SHP77 treated with DMSO at 0.1 percent for 48 hours (cell line): ENCODE measurements at regions not wholly inside any gene's neighbourhood (a gene's known extent, or its start where the extent isn't known, plus 50 kb on each side); places are given as distances from the start of the nearest gene placed in this dataset.
"Not testable (repeated sequence)": the region's sequence is repeated elsewhere in the genome, so short reads cannot be mapped to it uniquely, and the experiment has no call there.

Experiments used
- DNase-seq: peaks from one replicate; lab custom pipeline; 2025; lab: John Stamatoyannopoulos, UW

GRCh38 chr17:33838281-33838680 is 416.8 kb upstream of the CCL2 start:
- no peak for DNase-seq

GRCh38 chr17:33847900-33848299 is 407.2 kb upstream of the CCL2 start:
- no peak for DNase-seq

DNA sequence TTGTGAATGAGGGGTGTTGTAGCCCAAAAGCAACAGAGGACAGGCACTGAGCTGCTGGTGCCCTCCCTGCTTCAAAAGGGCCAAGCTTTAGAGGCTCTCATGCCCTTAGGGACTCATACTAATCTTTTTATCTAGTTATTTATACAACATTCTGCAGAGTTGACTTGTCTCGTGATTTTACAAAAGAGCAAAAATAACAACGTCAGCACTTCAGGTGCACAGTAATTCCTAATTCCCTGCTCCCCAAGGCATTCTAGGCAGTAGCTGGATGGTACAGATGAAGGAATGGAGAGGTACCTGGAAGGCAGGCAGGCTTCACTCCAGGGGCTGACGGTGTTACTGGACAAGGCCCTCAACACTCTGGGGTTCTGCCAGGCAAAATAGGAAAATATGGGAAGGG is 406.7 kb upstream of the CCL2 start:
- no peak for DNase-seq

- DNase-seq, result no peak
These were observed 400.5 kb upstream of the CCL2 start for GRCh38 chr17:33854596-33854995.

GRCh38 chr17:33858121-33858520 is 397.0 kb upstream of the CCL2 start:
- no peak for DNase-seq

GRCh38 chr17:33858682-33859081 is 396.4 kb upstream of the CCL2 start:
- no peak for DNase-seq

DNA sequence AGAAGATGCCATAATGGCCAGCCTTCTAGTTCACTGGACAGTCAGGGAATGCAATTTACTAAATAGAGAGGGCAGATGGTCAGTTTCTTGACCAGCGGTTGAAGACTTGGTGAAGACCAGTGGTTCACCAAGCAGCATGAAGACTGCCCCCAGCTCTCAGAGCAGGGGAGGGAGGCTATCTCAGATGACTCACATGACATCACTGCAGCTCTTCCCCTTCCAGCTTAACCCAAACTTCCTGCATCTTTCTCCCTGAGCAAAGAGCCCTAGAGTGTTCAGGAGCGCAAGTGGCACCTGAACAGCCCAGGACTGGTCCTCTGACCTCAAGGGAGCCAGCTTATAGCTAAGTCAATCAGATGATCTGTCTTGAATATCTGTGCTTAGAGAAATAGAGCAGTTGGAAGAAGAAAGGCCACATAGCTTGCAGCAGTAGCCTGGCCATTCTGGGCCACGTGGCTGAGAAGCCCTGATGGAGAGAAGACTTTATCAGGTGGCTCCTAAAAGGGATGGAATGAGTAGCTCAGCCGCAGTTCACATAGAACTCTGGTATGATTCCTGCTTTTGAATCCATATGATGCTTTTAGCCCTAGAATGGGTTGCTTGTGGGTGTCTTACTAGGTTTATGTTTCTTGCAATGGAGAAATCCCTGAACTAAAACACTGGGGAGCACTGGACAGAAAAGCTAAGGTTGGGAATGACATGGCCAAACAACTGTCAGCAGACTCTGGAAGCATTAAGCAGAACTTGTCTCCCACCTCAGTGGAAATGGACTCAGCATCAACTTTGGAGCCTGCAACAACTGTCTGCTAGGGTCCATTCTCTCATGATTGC is 392.1 kb upstream of the CCL2 start:
- DNase-seq, result no peak

GRCh38 chr17:33864758-33865229 is 390.3 kb upstream of the CCL2 start:
- no peak for DNase-seq

- DNase-seq, result no peak
These were observed 386.2 kb upstream of the CCL2 start for GRCh38 chr17:33868899-33869298.

DNA sequence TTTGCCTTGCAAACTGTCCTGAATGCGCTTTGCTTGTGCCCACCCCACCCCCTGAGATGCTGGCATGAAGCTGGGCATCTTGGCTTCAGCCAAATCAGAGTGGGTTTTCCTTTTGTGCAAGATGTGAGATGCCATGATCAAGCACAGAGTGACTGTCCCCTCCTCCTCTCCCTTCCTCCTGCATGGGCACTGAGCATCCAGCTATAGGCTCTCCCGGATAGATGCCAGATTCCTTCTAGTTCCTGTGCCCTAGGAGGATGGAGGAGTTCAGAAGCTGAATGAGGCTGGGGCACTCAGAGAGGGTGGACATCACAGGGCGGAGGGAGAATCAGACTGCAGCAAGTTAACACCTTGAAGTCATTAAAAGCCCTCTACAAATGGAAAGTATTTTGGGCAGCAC is 384.1 kb upstream of the CCL2 start:
- no peak for DNase-seq

DNA sequence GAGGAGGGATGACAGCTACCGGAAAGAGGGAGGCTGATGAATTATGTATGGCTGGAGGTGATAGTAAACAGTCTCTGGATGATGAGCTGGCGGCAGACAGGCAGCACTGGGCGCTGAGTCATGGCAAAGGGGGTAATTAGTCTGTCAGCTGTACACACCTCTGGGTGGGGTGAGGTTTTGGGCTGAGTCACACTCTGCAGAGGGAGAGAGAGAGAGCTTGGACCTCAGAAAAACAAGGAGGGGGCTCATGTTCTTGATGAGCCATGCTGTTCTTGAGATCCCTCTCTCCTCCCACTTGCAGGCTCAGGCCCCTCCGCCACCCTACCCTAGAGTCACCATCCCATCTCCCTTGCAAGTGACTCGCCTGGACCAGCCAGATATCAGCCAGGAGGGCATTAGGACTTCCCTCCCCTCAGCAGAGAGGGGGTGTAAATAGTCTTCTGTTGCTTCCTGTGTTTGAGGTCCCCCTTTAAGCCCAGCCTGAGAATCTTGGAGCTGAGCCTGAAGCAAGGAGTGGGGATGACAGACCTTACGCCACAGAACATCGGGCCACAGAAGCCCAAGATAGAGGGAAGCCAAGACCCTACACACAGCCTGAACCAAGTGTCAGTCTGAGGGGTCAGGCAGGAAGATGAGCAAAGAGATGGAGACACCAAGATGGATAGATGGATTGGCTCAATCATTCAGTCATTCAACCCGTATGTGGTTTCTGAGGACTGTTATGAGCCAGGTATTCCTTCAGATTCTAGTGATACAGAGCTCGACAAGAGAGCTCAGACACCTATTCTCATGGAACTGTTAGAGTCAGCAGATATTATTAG is 383.2 kb upstream of the CCL2 start:
- peak; percentile 3 for DNase-seq

- DNase-seq, result no peak
These were observed 381.9 kb upstream of the CCL2 start for GRCh38 chr17:33873201-33873617.

GRCh38 chr17:33874617-33875060 is 380.4 kb upstream of the CCL2 start:
- no peak for DNase-seq

- DNase-seq, result no peak
These were observed 379.1 kb upstream of the CCL2 start for GRCh38 chr17:33875973-33876372.

- not testable (repeated sequence) for DNase-seq
These were observed 372.8 kb upstream of the CCL2 start for GRCh38 chr17:33882273-33882672.

- DNase-seq, result not testable (repeated sequence)
These were observed 372.4 kb upstream of the CCL2 start for GRCh38 chr17:33882677-33883076.

GRCh38 chr17:33888455-33888854 is 366.6 kb upstream of the CCL2 start:
- DNase-seq, result no peak

DNA sequence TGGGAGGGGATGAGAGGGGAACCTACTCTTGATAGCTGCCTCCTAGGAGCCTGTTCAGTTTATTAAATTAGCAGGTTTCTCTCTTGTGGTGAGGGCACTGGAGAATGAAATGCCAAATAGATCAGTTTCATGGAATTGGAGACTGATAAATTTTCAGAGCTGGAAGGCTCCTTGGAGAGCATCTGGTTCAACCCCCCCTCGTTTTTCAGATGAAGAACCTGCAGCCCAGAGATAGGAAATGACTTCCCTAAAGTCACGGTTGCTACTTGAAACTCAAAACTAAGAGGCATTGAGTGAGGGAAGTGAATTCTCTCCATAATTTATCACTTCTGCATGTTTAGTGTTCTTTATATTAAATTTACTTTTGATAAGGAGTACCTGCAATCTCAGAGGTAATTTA is 366.0 kb upstream of the CCL2 start:
- no peak for DNase-seq

DNA sequence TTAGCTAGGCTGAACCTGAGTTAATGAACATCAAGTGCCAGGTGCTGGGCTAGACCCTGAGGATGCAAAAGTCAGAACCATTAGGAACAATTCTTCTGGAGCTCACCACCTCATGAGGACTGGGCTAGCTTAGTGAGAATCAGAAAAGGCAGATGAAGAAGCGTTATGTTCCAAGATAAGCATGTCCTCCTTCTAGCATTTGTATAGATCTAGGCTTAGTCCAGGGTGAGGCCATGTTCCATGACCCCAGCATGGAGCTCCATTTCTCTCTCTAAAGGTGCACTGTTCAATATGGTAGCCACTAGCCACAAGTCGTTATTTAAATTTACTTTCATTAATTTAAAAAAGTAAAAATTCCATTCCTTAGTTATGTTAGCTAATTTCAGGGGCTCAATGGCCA is 365.3 kb upstream of the CCL2 start:
- no peak for DNase-seq

DNA sequence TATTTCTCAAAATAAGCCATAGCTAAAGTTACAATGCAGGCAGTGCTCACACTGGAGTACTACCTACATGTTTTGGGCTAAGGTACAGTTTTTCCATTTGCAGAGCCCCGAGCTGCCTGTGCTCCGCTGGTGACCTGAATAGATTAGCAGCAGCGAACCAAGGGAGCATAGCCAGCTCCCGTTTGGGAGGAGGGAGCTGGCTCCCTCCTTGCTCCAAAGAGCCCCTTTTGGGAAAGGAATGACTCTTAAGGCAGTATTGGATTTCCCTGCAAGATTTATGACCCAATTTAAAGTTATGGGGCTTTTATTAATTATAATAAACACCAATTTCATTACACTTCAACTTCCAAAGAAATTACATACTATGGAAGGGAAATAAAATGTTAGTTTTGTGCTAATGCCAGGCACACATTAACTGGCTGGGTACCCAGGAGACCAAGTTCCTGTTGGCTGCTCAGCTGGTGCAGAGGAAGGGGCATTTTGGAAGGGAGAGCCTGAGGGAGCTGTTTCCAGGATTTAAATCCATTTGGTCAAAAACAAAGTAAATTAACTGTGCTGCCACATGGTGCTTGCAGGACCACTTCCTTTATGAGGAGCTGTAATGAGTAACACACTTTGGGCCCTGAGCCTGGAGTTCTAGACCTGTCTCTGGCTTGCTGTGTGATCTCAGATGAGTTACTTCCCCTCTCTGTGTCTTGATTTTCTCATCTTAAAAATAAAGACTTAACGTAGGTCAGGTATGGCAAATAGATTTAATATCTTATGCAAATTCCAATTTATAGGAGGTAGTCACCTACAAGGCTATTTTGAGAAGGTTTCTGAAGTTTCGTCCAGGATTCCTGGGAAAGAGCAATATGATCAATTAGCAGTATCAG is 362.1 kb upstream of the CCL2 start:
- no peak for DNase-seq

- DNase-seq, result no peak
These were observed 359.6 kb upstream of the CCL2 start for GRCh38 chr17:33895491-33895890.

DNA sequence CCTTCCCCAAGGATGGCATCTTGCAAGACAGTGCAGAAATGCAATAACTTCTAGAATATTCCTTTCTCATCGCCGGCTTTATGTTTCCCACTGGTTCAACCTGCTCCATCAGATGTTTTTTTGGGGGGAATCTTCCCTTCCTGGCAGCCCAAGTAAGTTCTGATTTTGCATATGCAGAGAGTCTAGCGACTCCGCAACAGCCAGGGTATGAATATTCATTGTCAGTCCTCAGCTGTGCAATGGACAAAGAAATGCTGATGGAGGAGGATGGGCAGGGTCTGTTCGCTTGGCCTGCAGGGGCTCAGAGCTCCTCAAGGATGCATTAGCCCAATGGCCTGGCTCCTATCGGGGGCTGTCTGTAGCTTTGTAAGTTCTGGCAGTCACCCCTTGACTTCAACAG is 358.8 kb upstream of the CCL2 start:
- DNase-seq, result no peak
